ENCODE measurements at regions not wholly inside any gene's neighbourhood (a gene's known extent, or its start where the extent isn't known, plus 50 kb on each side); places are given as distances from the start of the nearest gene placed in this dataset.

- H2AFZ ChIP-seq (ENCODE audit: low read length): no peak overlapping the region
- H3K79me2 ChIP-seq (ENCODE audit: low read length): no peaks in the 10 kb centered on the region
- intact Hi-C loops (cut with micrococcal nuclease): no loop called here
- no peaks in the 10 kb centered on the region for H3F3A ChIP-seq (ENCODE audit: low read length, unreplicated experiment)
- BruUV-seq (replicated peaks): no TSS peak
- H3K36me3 ChIP-seq (ENCODE audit: low read depth, low read length): no peaks in the 10 kb centered on the region
- H3K27me3 ChIP-seq (ENCODE audit: low read length): no peaks in the 10 kb centered on the region
- H3K27ac ChIP-seq (ENCODE audit: low read length): no peak overlapping the region
- H3K4me3 ChIP-seq (ENCODE audit: low read length): no peak overlapping the region
- POLR2A ChIA-PET (ENCODE audit: unreplicated experiment): no interaction called here
- DNase-seq: no peak
- no peak for ATAC-seq
- TF ChIP-seq EZH2 (IDR thresholded peaks at IDR 0.05; ENCODE audit: low read length, unreplicated experiment): no peak
- TF ChIP-seq, protein P1, sequence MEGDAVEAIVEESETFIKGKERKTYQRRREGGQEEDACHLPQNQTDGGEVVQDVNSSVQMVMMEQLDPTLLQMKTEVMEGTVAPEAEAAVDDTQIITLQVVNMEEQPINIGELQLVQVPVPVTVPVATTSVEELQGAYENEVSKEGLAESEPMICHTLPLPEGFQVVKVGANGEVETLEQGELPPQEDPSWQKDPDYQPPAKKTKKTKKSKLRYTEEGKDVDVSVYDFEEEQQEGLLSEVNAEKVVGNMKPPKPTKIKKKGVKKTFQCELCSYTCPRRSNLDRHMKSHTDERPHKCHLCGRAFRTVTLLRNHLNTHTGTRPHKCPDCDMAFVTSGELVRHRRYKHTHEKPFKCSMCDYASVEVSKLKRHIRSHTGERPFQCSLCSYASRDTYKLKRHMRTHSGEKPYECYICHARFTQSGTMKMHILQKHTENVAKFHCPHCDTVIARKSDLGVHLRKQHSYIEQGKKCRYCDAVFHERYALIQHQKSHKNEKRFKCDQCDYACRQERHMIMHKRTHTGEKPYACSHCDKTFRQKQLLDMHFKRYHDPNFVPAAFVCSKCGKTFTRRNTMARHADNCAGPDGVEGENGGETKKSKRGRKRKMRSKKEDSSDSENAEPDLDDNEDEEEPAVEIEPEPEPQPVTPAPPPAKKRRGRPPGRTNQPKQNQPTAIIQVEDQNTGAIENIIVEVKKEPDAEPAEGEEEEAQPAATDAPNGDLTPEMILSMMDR (conservative IDR thresholded peaks at IDR 0.05; ENCODE audit: low read depth, low read length): no peak
- no peak for TF ChIP-seq EZH2phosphoT487 (IDR thresholded peaks at IDR 0.05; ENCODE audit: borderline replicate concordance, low read length)
- H4K20me1 ChIP-seq (ENCODE audit: low read length): no peaks in the 10 kb centered on the region
- H3K9ac ChIP-seq (ENCODE audit: low read length): no peak overlapping the region
- no peaks in the 10 kb centered on the region for H3K4me1 ChIP-seq (ENCODE audit: insufficient read depth, low read length)
- H3K9me3 ChIP-seq (ENCODE audit: low read length): no peaks in the 10 kb centered on the region
- CTCF ChIA-PET: no interaction called here
- no peaks in the 10 kb centered on the region for H3K9me2 ChIP-seq (replicated peaks; ENCODE audit: low read length)
- H3K4me2 ChIP-seq (ENCODE audit: low read length): no peak overlapping the region
Measured at GRCh38 chr4:104099141-104099540, 379.4 kb upstream of the TACR3 start.

DNA sequence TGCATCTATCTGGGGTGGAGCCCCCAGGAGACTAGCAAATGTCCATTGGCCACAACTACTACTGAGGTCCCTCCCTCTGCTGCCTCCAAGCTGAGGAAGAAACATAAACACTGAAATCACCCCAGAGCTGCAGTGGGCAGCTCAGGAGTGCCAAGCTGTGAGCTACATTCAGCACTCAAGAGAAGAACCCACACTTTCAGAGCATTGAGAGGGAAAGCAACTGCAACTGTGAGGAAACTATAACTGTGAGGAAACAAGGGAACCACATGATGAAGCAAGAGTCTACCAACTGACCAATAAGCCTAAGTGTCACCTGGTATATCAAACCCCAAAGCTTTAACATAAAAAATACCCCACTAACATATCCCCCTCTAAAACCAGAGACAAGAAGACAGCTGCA, 373.5 kb upstream of the TACR3 start:
- DNase-seq: no peak
- H2AFZ ChIP-seq (ENCODE audit: low read length): no peak overlapping the region
- ATAC-seq: no peak
- no peaks in the 10 kb centered on the region for H4K20me1 ChIP-seq (ENCODE audit: low read length)
- H3K4me1 ChIP-seq (ENCODE audit: insufficient read depth, low read length): no peaks in the 10 kb centered on the region
- no peak overlapping the region for H3K4me3 ChIP-seq (ENCODE audit: low read length)
- BruUV-seq (replicated peaks): no TSS peak
- ChIA-PET CTCF (no interaction called here), POLR2A (ENCODE audit: unreplicated experiment) (no interaction called here)
- no peaks in the 10 kb centered on the region for H3K36me3 ChIP-seq (ENCODE audit: low read depth, low read length)
- H3K27ac ChIP-seq (ENCODE audit: low read length): no peak overlapping the region
- no peak overlapping the region for H3K9ac ChIP-seq (ENCODE audit: low read length)
- TF ChIP-seq, protein P1 (conservative IDR thresholded peaks at IDR 0.05; ENCODE audit: low read depth, low read length): no peak
- TF ChIP-seq EZH2 (IDR thresholded peaks at IDR 0.05; ENCODE audit: low read length, unreplicated experiment) (no peak), EZH2phosphoT487 (IDR thresholded peaks at IDR 0.05; ENCODE audit: borderline replicate concordance, low read length) (no peak)
- H3F3A ChIP-seq (ENCODE audit: low read length, unreplicated experiment): no peaks in the 10 kb centered on the region
- no peaks in the 10 kb centered on the region for H3K79me2 ChIP-seq (ENCODE audit: low read length)
- H3K27me3 ChIP-seq (ENCODE audit: low read length): no peaks in the 10 kb centered on the region
- no peak overlapping the region for H3K4me2 ChIP-seq (ENCODE audit: low read length)
- intact Hi-C loops (cut with micrococcal nuclease): no loop called here
- no peaks in the 10 kb centered on the region for H3K9me2 ChIP-seq (replicated peaks; ENCODE audit: low read length)
- H3K9me3 ChIP-seq (ENCODE audit: low read length): no peaks in the 10 kb centered on the region

DNA sequence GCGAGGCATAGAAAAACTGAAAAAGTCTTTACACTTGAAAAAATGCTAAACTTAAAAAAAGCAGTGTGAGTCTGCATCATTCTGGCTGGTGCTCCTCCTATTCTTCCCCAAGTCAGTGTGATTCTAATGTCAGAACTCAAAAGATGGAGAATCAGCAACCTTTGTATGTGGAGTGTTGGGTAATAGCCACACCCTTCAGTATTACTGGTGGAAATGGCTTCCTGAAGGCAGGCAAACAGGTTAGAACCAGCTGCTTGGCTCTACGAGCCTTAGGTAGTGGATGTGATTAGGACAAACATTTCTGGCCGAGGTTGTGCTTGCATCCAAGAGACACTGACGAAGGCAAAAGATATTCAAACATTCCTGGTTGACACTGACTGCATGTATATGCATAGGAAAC, 353.4 kb upstream of the TACR3 start:
- Histone ChIP-seq H3K4me1 (ENCODE audit: insufficient read depth, low read length) (no peaks in the 10 kb centered on the region), H3K27ac (ENCODE audit: low read length) (no peak overlapping the region), H3K9me3 (ENCODE audit: low read length) (no peaks in the 10 kb centered on the region), H3K4me2 (ENCODE audit: low read length) (no peak overlapping the region), H2AFZ (ENCODE audit: low read length) (no peak overlapping the region), H3K36me3 (ENCODE audit: low read depth, low read length) (no peaks in the 10 kb centered on the region), H3K27me3 (ENCODE audit: low read length) (no peaks in the 10 kb centered on the region), H3F3A (ENCODE audit: low read length, unreplicated experiment) (no peaks in the 10 kb centered on the region), H3K9ac (ENCODE audit: low read length) (no peak overlapping the region), H3K4me3 (ENCODE audit: low read length) (no peak overlapping the region), H4K20me1 (ENCODE audit: low read length) (no peaks in the 10 kb centered on the region), H3K79me2 (ENCODE audit: low read length) (no peaks in the 10 kb centered on the region), H3K9me2 (replicated peaks; ENCODE audit: low read length) (no peaks in the 10 kb centered on the region)
- DNase-seq: no peak
- no peak for ATAC-seq
- TF ChIP-seq EZH2phosphoT487 (IDR thresholded peaks at IDR 0.05; ENCODE audit: borderline replicate concordance, low read length): no peak
- CTCF ChIA-PET: no interaction called here
- no TSS peak for BruUV-seq (replicated peaks)
- POLR2A ChIA-PET (ENCODE audit: unreplicated experiment): no interaction called here
- intact Hi-C loops (cut with micrococcal nuclease): no loop called here

Data from PC-3 (cell line).